Ascending aorta (tissue), 2 donors: ENCODE measurements at regions not wholly inside any gene's neighbourhood (a gene's known extent, or its start where the extent isn't known, plus 50 kb on each side); places are given as distances from the start of the nearest gene placed in this dataset.
"Not testable (repeated sequence)": the region's sequence is repeated elsewhere in the genome, so short reads cannot be mapped to it uniquely, and the experiment has no call there.

ENCODE experiments used
- DNase-seq, 2 donors: peaks; one replicate each; pipeline ENCODE4 v3.0.0-alpha.2; 2019; ENCODE audit warnings: low spot score in 2 of 2
- H3K27ac ChIP-seq, 2 donors: fragments of 200-600 bp; sonication (generic); one replicate each; pipeline ENCODE4 v1.5.1; 2016 to 2017; ENCODE audit warnings: mild to moderate bottlenecking in 1 of 2
- H3K27me3 ChIP-seq: fragments of 200-600 bp; sonication (generic); one replicate; pipeline ENCODE4 v1.5.1; 2017
- H3K36me3 ChIP-seq, 2 donors: fragments of 200-600 bp; sonication (generic); one replicate each; pipeline ENCODE4 v1.5.1; 2016
- H3K4me1 ChIP-seq, 2 donors: fragments of 200-600 bp; sonication (generic); one replicate each; pipeline ENCODE4 v1.5.1; 2016 to 2017; ENCODE audit warnings: mild to moderate bottlenecking in 1 of 2
- H3K4me3 ChIP-seq, 2 donors: fragments of 200-600 bp; sonication (generic); one replicate each; pipeline ENCODE4 v1.5.1; 2016 to 2017; ENCODE audit warnings: mild to moderate bottlenecking in 1 of 2
- H3K9me3 ChIP-seq, 2 donors: fragments of 200-600 bp; sonication (generic); one replicate each; pipeline ENCODE4 v1.5.1; 2016
- intact Hi-C: fragments of 100-400 bp; cut with DNase I; formaldehyde crosslinking; loops from one replicate; pipeline ENCODE4 v1.15.1; 2023
- TF ChIP-seq, protein P1 (sequence below), 3 experiments: fragments of 200-600 bp in 2 of 3; fragments of 450-650 bp in 1 of 3; sonication (generic) in 2 of 3; IDR thresholded peaks; one replicate each; pipeline ENCODE4 v1.5.1; 2016 to 2019; ENCODE audit warnings: antibody characterized with exemption in 3 of 3, mild to moderate bottlenecking in 1 of 3, moderate library complexity in 1 of 3

- H3K27me3 ChIP-seq, H3K4me1 ChIP-seq, DNase-seq, H3K36me3 ChIP-seq, H3K27ac ChIP-seq, H3K9me3 ChIP-seq, intact Hi-C loops, H3K4me3 ChIP-seq: not testable (repeated sequence)
These were observed 64.4 kb downstream of the TMEM200C start for GRCh38 chr18:5830902-5831301.

- TF ChIP-seq, protein P1, sequence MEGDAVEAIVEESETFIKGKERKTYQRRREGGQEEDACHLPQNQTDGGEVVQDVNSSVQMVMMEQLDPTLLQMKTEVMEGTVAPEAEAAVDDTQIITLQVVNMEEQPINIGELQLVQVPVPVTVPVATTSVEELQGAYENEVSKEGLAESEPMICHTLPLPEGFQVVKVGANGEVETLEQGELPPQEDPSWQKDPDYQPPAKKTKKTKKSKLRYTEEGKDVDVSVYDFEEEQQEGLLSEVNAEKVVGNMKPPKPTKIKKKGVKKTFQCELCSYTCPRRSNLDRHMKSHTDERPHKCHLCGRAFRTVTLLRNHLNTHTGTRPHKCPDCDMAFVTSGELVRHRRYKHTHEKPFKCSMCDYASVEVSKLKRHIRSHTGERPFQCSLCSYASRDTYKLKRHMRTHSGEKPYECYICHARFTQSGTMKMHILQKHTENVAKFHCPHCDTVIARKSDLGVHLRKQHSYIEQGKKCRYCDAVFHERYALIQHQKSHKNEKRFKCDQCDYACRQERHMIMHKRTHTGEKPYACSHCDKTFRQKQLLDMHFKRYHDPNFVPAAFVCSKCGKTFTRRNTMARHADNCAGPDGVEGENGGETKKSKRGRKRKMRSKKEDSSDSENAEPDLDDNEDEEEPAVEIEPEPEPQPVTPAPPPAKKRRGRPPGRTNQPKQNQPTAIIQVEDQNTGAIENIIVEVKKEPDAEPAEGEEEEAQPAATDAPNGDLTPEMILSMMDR (IDR thresholded peaks at IDR 0.05) = no peak
- Histone ChIP-seq H3K4me3 (no peak overlapping the region), H3K4me1 (no peaks in the 10 kb centered on the region), H3K27me3 (no peaks in the 10 kb centered on the region), H3K36me3 (no peaks in the 10 kb centered on the region), H3K9me3 (no peaks in the 10 kb centered on the region), H3K27ac (no peak overlapping the region)
- no peak for DNase-seq
- intact Hi-C loops = no loop called here
These were observed 66.4 kb downstream of the TMEM200C start for GRCh38 chr18:5828913-5829312.

DNA sequence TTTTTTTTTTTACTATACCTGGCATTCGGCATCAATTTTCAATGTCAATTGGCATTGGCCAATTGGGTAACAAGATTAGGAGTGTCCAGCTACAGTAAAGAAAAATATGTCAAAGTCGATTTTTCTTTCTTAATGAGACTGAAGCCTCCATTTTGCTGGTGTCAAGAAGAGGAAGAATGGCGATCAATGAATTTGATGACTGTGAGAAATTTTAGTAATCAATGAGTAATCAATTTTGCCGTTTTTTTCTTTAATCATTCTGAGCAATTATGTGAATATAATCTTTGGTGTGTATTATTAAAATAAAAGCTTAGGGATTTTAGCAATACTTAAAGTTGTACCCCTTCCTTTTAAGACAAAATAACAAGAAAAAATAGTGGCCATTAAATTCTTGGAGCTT, 69.7 kb downstream of the TMEM200C start:
- H3K4me1 ChIP-seq = no peaks in the 10 kb centered on the region
- no peak overlapping the region for H3K27ac ChIP-seq
- no peak overlapping the region for H3K4me3 ChIP-seq
- DNase-seq = no peak
- H3K36me3 ChIP-seq = no peaks in the 10 kb centered on the region
- intact Hi-C loops = no loop called here
- H3K27me3 ChIP-seq = no peaks in the 10 kb centered on the region
- TF ChIP-seq, protein P1 (IDR thresholded peaks at IDR 0.05) = no peak
- H3K9me3 ChIP-seq = no peaks in the 10 kb centered on the region

- H3K4me3 ChIP-seq = no peak overlapping the region
- H3K27me3 ChIP-seq = no peaks in the 10 kb centered on the region
- H3K9me3 ChIP-seq = no peaks in the 10 kb centered on the region
- DNase-seq = no peak
- TF ChIP-seq, protein P1 (IDR thresholded peaks at IDR 0.05) = no peak
- no peaks in the 10 kb centered on the region for H3K4me1 ChIP-seq
- no peaks in the 10 kb centered on the region for H3K36me3 ChIP-seq
- intact Hi-C loops = no loop called here
- no peak overlapping the region for H3K27ac ChIP-seq
These were observed 70.8 kb downstream of the TMEM200C start for GRCh38 chr18:5824370-5824984.

DNA sequence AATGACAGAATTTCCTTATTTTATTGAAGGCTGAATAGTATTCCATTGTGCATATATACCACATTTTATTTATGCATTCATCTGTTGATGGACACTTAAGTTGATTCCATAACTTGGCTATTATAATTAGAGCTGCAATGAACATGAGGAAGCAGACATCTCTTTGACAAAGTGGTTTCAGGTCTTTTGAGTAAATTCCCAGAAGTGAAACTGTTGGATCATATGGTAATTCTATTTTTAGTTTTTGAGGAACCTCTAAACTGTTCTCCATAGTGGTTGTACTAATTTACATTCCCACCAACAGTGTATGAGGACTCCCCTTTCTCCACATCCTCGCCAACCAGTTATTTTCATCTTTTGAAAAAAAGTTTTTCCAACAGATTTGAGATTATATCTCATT, 77.5 kb downstream of the TMEM200C start:
- no peak for DNase-seq
- Histone ChIP-seq H3K27me3 (no peaks in the 10 kb centered on the region), H3K36me3 (no peaks in the 10 kb centered on the region), H3K4me3 (no peak overlapping the region), H3K4me1 (no peaks in the 10 kb centered on the region), H3K9me3 (no peaks in the 10 kb centered on the region), H3K27ac (no peak overlapping the region)
- intact Hi-C loops = no loop called here
- TF ChIP-seq, protein P1 (IDR thresholded peaks at IDR 0.05) = no peak

- intact Hi-C loops = no loop called here
- no peak overlapping the region for H3K27ac ChIP-seq
- TF ChIP-seq, protein P1 (IDR thresholded peaks at IDR 0.05) = no peak
- no peaks in the 10 kb centered on the region for H3K27me3 ChIP-seq
- no peaks in the 10 kb centered on the region for H3K36me3 ChIP-seq
- H3K9me3 ChIP-seq = no peaks in the 10 kb centered on the region
- H3K4me3 ChIP-seq = no peak overlapping the region
- DNase-seq = no peak
- no peaks in the 10 kb centered on the region for H3K4me1 ChIP-seq
These were observed 88.5 kb downstream of the TMEM200C start for GRCh38 chr18:5806860-5807259.
